IPS-15b (cell line): ENCODE measurements at regions not wholly inside any gene's neighbourhood (a gene's known extent, or its start where the extent isn't known, plus 50 kb on each side); places are given as distances from the start of the nearest gene placed in this dataset.

Source experiments
- H3K27me3 ChIP-seq: one replicate; pipeline ENCODE4 v1.6.1; 2013; ENCODE audit warnings: low read length; ENCODE audit not compliant: control insufficient read depth, insufficient read depth
- H3K36me3 ChIP-seq: one replicate; pipeline ENCODE4 v1.6.1; 2013; ENCODE audit warnings: low read length; ENCODE audit not compliant: control insufficient read depth, insufficient read depth
- H3K4me1 ChIP-seq: one replicate; pipeline ENCODE4 v1.6.1; 2013; ENCODE audit warnings: mild to moderate bottlenecking, low read length; ENCODE audit not compliant: control insufficient read depth, insufficient read depth
- H3K4me3 ChIP-seq: one replicate; pipeline ENCODE4 v1.5.1; 2013; ENCODE audit warnings: low read depth, low read length
- H3K9ac ChIP-seq: one replicate; pipeline ENCODE4 v1.6.1; 2013; ENCODE audit warnings: low read depth, mild to moderate bottlenecking, low read length
- H3K9me3 ChIP-seq: one replicate; pipeline ENCODE4 v1.6.1; 2013; ENCODE audit warnings: mild to moderate bottlenecking, low read length; ENCODE audit not compliant: control insufficient read depth, insufficient read depth

GRCh38 chr18:42568773-42569172 lies 546.7 kb downstream of the RIT2 start:
- H3K4me1 ChIP-seq, result no peaks in the 10 kb centered on the region
- H3K27me3 ChIP-seq, result no peaks in the 10 kb centered on the region

GRCh38 chr18:42574871-42575270 lies 540.6 kb downstream of the RIT2 start:
- Histone ChIP-seq H3K9me3 (no peaks in the 10 kb centered on the region), H3K9ac (no peak overlapping the region), H3K36me3 (no peaks in the 10 kb centered on the region), H3K4me1 (no peaks in the 10 kb centered on the region), H3K27me3 (no peaks in the 10 kb centered on the region), H3K4me3 (no peak overlapping the region)

More at GRCh38 chr18:42568773-42569172, 546.7 kb downstream of the RIT2 start:
- no peak overlapping the region for H3K4me3 ChIP-seq
- no peak overlapping the region for H3K9ac ChIP-seq
- H3K9me3 ChIP-seq, result no peaks in the 10 kb centered on the region
- no peaks in the 10 kb centered on the region for H3K36me3 ChIP-seq

GRCh38 chr18:42576124-42576523 lies 539.4 kb downstream of the RIT2 start:
- H3K9ac ChIP-seq, result no peak overlapping the region

GRCh38 chr18:42578792-42579191 lies 536.7 kb downstream of the RIT2 start:
- no peak overlapping the region for H3K9ac ChIP-seq
- no peaks in the 10 kb centered on the region for H3K9me3 ChIP-seq
- no peaks in the 10 kb centered on the region for H3K4me1 ChIP-seq
- no peak overlapping the region for H3K4me3 ChIP-seq
- H3K27me3 ChIP-seq, result no peaks in the 10 kb centered on the region
- no peaks in the 10 kb centered on the region for H3K36me3 ChIP-seq

More at GRCh38 chr18:42576124-42576523, 539.4 kb downstream of the RIT2 start:
- H3K4me3 ChIP-seq, result no peak overlapping the region
- no peaks in the 10 kb centered on the region for H3K27me3 ChIP-seq
- no peaks in the 10 kb centered on the region for H3K4me1 ChIP-seq
- no peaks in the 10 kb centered on the region for H3K9me3 ChIP-seq
- no peaks in the 10 kb centered on the region for H3K36me3 ChIP-seq

GRCh38 chr18:42582266-42582665 lies 533.2 kb downstream of the RIT2 start:
- Histone ChIP-seq H3K27me3 (no peaks in the 10 kb centered on the region), H3K9me3 (no peaks in the 10 kb centered on the region), H3K9ac (no peak overlapping the region), H3K36me3 (no peaks in the 10 kb centered on the region), H3K4me1 (peaks cover 4% of the 10 kb centered on the region), H3K4me3 (no peak overlapping the region)

- Histone ChIP-seq H3K4me1 (peaks cover 4% of the 10 kb centered on the region), H3K27me3 (no peaks in the 10 kb centered on the region), H3K4me3 (no peak overlapping the region), H3K9me3 (no peaks in the 10 kb centered on the region), H3K9ac (no peak overlapping the region), H3K36me3 (no peaks in the 10 kb centered on the region)
Measured at GRCh38 chr18:42583283-42583731, 532.2 kb downstream of the RIT2 start.

- H3K9ac ChIP-seq, result no peak overlapping the region
- H3K9me3 ChIP-seq, result peaks cover 2% of the 10 kb centered on the region
- H3K36me3 ChIP-seq, result no peaks in the 10 kb centered on the region
- H3K27me3 ChIP-seq, result no peaks in the 10 kb centered on the region
- peaks cover 4% of the 10 kb centered on the region for H3K4me1 ChIP-seq
- no peak overlapping the region for H3K4me3 ChIP-seq
Measured at GRCh38 chr18:42586601-42587000, 528.9 kb downstream of the RIT2 start.

- peaks cover 2% of the 10 kb centered on the region for H3K9me3 ChIP-seq
- H3K9ac ChIP-seq, result no peak overlapping the region
- no peak overlapping the region for H3K4me3 ChIP-seq
- no peaks in the 10 kb centered on the region for H3K36me3 ChIP-seq
- peaks cover 4% of the 10 kb centered on the region for H3K4me1 ChIP-seq
- H3K27me3 ChIP-seq, result no peaks in the 10 kb centered on the region
Measured at GRCh38 chr18:42588786-42589185, 526.7 kb downstream of the RIT2 start.

- no peak overlapping the region for H3K9ac ChIP-seq
- no peaks in the 10 kb centered on the region for H3K36me3 ChIP-seq
- H3K27me3 ChIP-seq, result no peaks in the 10 kb centered on the region
- H3K4me1 ChIP-seq, result no peaks in the 10 kb centered on the region
- H3K4me3 ChIP-seq, result no peak overlapping the region
- H3K9me3 ChIP-seq, result no peaks in the 10 kb centered on the region
Measured at GRCh38 chr18:42604820-42605219, 510.7 kb downstream of the RIT2 start.

GRCh38 chr18:42606886-42607495 lies 508.5 kb downstream of the RIT2 start:
- no peaks in the 10 kb centered on the region for H3K4me1 ChIP-seq
- H3K9me3 ChIP-seq, result no peaks in the 10 kb centered on the region
- H3K36me3 ChIP-seq, result no peaks in the 10 kb centered on the region
- H3K4me3 ChIP-seq, result no peak overlapping the region
- no peaks in the 10 kb centered on the region for H3K27me3 ChIP-seq
- no peak overlapping the region for H3K9ac ChIP-seq

- Histone ChIP-seq H3K27me3 (no peaks in the 10 kb centered on the region), H3K36me3 (no peaks in the 10 kb centered on the region), H3K9me3 (no peaks in the 10 kb centered on the region), H3K4me1 (no peaks in the 10 kb centered on the region), H3K9ac (no peak overlapping the region), H3K4me3 (no peak overlapping the region)
Measured at GRCh38 chr18:42611134-42611533, 504.4 kb downstream of the RIT2 start.

GRCh38 chr18:42614619-42615293 lies 500.7 kb downstream of the RIT2 start:
- Histone ChIP-seq H3K9me3 (no peaks in the 10 kb centered on the region), H3K9ac (no peak overlapping the region), H3K27me3 (no peaks in the 10 kb centered on the region), H3K36me3 (no peaks in the 10 kb centered on the region), H3K4me1 (no peaks in the 10 kb centered on the region), H3K4me3 (no peak overlapping the region)
